Stimulated activated CD8-positive, alpha-beta memory T cell treated with anti-CD3 and anti-CD28 coated beads, Interleukin-7, amount 100 ng/mL, for 4 hours (primary cell): ENCODE measurements at regions not wholly inside any gene's neighbourhood (a gene's known extent, or its start where the extent isn't known, plus 50 kb on each side); places are given as distances from the start of the nearest gene placed in this dataset.

Source experiments
- DNase-seq, 2 donors: peaks; one replicate each; pipeline ENCODE4 v3.0.0-alpha.2; 2020; ENCODE audit warnings: low read depth in 2 of 2

- no peak for DNase-seq
Measured at GRCh38 chr2:144081272-144081671, 438.6 kb downstream of the ZEB2 start.

- DNase-seq, result no peak
Measured at GRCh38 chr2:144079803-144080202, 440.1 kb downstream of the ZEB2 start.

GRCh38 chr2:144078802-144079724 is 440.9 kb downstream of the ZEB2 start:
- no peak for DNase-seq

GRCh38 chr2:144078106-144078505 is 441.8 kb downstream of the ZEB2 start:
- no peak for DNase-seq

- DNase-seq, result no peak
Measured at GRCh38 chr2:144074450-144074849, 445.5 kb downstream of the ZEB2 start.

GRCh38 chr2:144071461-144071860 is 448.5 kb downstream of the ZEB2 start:
- no peak for DNase-seq

- no peak for DNase-seq
Measured at GRCh38 chr2:144067506-144067905, 452.4 kb downstream of the ZEB2 start.

- no peak for DNase-seq
Measured at GRCh38 chr2:144063602-144064001, 456.3 kb downstream of the ZEB2 start.

- no peak for DNase-seq
Measured at GRCh38 chr2:144054911-144055310, 465.0 kb downstream of the ZEB2 start.

- DNase-seq, result no peak
Measured at GRCh38 chr2:144052083-144052482, 467.8 kb downstream of the ZEB2 start.

- no peak for DNase-seq
Measured at GRCh38 chr2:144049137-144049536, 470.8 kb downstream of the ZEB2 start.

GRCh38 chr2:144048631-144049060 is 471.3 kb downstream of the ZEB2 start:
- no peak for DNase-seq

- no peak for DNase-seq
Measured at GRCh38 chr2:144042751-144043150, 477.2 kb downstream of the ZEB2 start.

GRCh38 chr2:144041612-144042011 is 478.3 kb downstream of the ZEB2 start:
- DNase-seq, result no peak

GRCh38 chr2:144040834-144041233 is 479.1 kb downstream of the ZEB2 start:
- no peak for DNase-seq

- no peak for DNase-seq
Measured at GRCh38 chr2:144032566-144032965, 487.4 kb downstream of the ZEB2 start.

- no peak for DNase-seq
Measured at GRCh38 chr2:144030791-144031190, 489.1 kb downstream of the ZEB2 start.

- DNase-seq, result no peak
Measured at GRCh38 chr2:144027593-144027992, 492.3 kb downstream of the ZEB2 start.

- no peak for DNase-seq
Measured at GRCh38 chr2:144026753-144027152, 493.2 kb downstream of the ZEB2 start.

- no peak for DNase-seq
Measured at GRCh38 chr2:144020047-144020446, 499.9 kb downstream of the ZEB2 start.

- no peak for DNase-seq
Measured at GRCh38 chr2:144015655-144016245, 504.2 kb downstream of the ZEB2 start.

- DNase-seq, result no peak
Measured at GRCh38 chr2:144015036-144015435, 504.9 kb downstream of the ZEB2 start.

- no peak for DNase-seq
Measured at GRCh38 chr2:144014103-144014502, 505.8 kb downstream of the ZEB2 start.
